ENCODE measurements at regions not wholly inside any gene's neighbourhood (a gene's known extent, or its start where the extent isn't known, plus 50 kb on each side); places are given as distances from the start of the nearest gene placed in this dataset.

DNA sequence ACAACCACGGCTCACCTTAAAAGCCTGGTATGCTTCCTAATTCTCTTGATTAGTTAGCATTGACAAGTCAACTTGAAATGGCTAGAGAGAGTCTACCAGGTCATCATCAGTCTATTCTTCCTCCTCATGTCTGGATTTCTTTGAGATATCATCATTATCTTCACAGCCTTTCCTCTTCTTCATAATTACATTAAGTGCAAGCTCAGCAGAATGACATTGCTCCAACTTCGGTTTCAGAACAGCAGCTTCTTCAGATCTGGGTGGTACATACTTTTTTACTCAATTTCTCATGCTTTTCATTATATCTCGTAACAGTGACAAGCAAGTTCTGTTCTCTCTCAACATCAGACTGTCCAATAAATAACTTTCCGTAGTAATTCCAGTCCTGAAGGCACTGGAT lies 337.5 kb upstream of the TENM3 start:
- Histone ChIP-seq H3K9me3 (no peaks in the 10 kb centered on the region), H3K27me3 (no peaks in the 10 kb centered on the region), H3K4me1 (no peaks in the 10 kb centered on the region), H3K36me3 (replicated peaks in 1 of 2; ENCODE audit: insufficient read depth in 1 of 2, low read depth in 2 of 2) (no peaks in the 10 kb centered on the region), H3K4me3 (no peak overlapping the region), H3K27ac (no peak overlapping the region)
- ATAC-seq (no peak), DNase-seq (no peak)
- TF ChIP-seq, protein P1, sequence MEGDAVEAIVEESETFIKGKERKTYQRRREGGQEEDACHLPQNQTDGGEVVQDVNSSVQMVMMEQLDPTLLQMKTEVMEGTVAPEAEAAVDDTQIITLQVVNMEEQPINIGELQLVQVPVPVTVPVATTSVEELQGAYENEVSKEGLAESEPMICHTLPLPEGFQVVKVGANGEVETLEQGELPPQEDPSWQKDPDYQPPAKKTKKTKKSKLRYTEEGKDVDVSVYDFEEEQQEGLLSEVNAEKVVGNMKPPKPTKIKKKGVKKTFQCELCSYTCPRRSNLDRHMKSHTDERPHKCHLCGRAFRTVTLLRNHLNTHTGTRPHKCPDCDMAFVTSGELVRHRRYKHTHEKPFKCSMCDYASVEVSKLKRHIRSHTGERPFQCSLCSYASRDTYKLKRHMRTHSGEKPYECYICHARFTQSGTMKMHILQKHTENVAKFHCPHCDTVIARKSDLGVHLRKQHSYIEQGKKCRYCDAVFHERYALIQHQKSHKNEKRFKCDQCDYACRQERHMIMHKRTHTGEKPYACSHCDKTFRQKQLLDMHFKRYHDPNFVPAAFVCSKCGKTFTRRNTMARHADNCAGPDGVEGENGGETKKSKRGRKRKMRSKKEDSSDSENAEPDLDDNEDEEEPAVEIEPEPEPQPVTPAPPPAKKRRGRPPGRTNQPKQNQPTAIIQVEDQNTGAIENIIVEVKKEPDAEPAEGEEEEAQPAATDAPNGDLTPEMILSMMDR (IDR thresholded peaks at IDR 0.05), result no peak
- TF ChIP-seq POLR2A (IDR thresholded peaks at IDR 0.05), result no peak
- intact Hi-C loops (cut with DNase I), result no loop called here
- WGBS, 2 donors, result 57 to 74% methylated on average over 4 of the region's 4 CpGs

DNA sequence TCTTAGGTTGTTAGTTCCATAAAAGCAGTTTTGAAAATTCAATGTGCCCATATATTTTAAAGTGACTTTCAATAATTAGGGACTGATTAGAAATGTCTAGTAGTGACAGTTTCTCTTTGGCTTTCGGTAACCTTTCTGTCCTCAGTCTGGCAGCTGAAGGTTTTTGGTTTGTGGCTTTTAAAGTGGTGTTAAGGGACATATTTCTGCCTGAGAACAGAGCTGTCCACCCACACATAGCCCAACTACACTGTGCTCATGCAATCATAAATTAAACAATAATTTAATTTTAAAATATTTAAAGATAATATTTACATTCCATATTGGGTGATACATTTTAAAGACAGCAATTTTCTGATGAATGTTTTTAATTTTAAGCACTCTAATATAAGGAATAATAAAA lies 335.0 kb upstream of the TENM3 start:
- TF ChIP-seq, protein P1 (IDR thresholded peaks at IDR 0.05), result no peak
- no peak for TF ChIP-seq POLR2A (IDR thresholded peaks at IDR 0.05)
- DNase-seq (no peak), ATAC-seq (no peak)
- no peaks in the 10 kb centered on the region for H3K9me3 ChIP-seq
- no peaks in the 10 kb centered on the region for H3K27me3 ChIP-seq
- H3K27ac ChIP-seq, result no peak overlapping the region
- H3K36me3 ChIP-seq (replicated peaks in 1 of 2; ENCODE audit: insufficient read depth in 1 of 2, low read depth in 2 of 2), result no peaks in the 10 kb centered on the region
- no peaks in the 10 kb centered on the region for H3K4me1 ChIP-seq
- 54% methylated on average over 1 of the region's 1 CpG for WGBS, 2 donors
- H3K4me3 ChIP-seq, result no peak overlapping the region
- intact Hi-C loops (cut with DNase I), result no loop called here

DNA sequence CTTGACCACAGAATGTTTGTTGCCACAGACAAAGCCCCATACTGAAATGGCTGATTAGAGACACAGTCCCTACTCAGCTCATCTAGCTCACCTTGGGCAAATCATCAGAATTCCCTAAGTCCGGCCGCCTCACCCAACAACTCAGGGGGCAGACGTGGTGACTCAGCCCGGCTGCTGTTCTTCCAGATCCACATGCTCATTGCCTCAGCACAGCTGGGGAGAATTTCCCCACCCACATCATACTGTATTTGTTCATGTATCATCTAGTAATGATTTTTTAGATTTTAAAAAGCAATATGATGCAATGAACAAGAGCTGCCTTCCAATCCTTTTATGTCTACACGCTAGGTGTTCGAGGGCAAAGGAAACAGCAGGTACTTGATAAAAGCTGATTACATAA lies 333.8 kb upstream of the TENM3 start:
- H3K27me3 ChIP-seq, result no peaks in the 10 kb centered on the region
- 40 to 61% methylated on average over 6 of the region's 6 CpGs for WGBS, 2 donors
- TF ChIP-seq POLR2A (IDR thresholded peaks at IDR 0.05), result no peak
- TF ChIP-seq, protein P1 (IDR thresholded peaks at IDR 0.05), result no peak
- DNase-seq, result no peak
- H3K9me3 ChIP-seq, result no peaks in the 10 kb centered on the region
- H3K36me3 ChIP-seq (replicated peaks in 1 of 2; ENCODE audit: insufficient read depth in 1 of 2, low read depth in 2 of 2), result no peaks in the 10 kb centered on the region
- no peak overlapping the region for H3K4me3 ChIP-seq
- intact Hi-C loops (cut with DNase I), result no loop called here
- no peak overlapping the region for H3K27ac ChIP-seq
- H3K4me1 ChIP-seq, result no peaks in the 10 kb centered on the region
- no peak for ATAC-seq

DNA sequence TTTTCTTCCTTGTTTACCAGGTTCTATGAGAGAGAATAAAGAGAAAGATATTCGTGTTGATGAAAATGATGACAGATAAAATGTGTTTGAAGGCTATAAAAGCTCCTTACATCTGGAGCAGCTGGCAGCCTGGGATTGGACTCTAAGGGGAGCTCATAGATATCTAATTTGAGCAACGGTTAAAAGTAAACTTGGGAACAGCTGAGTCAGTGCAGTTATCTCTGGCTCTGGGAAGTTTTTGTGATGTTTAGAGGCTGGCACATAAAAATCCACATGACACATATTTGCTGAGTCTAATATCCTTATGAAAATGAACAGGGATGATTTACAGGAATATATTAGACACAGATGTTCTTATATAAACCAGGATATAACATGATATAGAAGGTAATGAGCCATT lies 331.8 kb upstream of the TENM3 start:
- Histone ChIP-seq H3K4me3 (no peak overlapping the region), H3K36me3 (replicated peaks in 1 of 2; ENCODE audit: insufficient read depth in 1 of 2, low read depth in 2 of 2) (no peaks in the 10 kb centered on the region), H3K4me1 (no peaks in the 10 kb centered on the region), H3K27me3 (no peaks in the 10 kb centered on the region), H3K27ac (no peak overlapping the region), H3K9me3 (no peaks in the 10 kb centered on the region)
- WGBS, 2 donors, result 13 to 34% methylated on average over 2 of the region's 2 CpGs
- TF ChIP-seq, protein P1 (IDR thresholded peaks at IDR 0.05), result no peak
- no peak for TF ChIP-seq POLR2A (IDR thresholded peaks at IDR 0.05)
- intact Hi-C loops (cut with DNase I), result no loop called here
- no peak for ATAC-seq
- DNase-seq, result no peak

DNA sequence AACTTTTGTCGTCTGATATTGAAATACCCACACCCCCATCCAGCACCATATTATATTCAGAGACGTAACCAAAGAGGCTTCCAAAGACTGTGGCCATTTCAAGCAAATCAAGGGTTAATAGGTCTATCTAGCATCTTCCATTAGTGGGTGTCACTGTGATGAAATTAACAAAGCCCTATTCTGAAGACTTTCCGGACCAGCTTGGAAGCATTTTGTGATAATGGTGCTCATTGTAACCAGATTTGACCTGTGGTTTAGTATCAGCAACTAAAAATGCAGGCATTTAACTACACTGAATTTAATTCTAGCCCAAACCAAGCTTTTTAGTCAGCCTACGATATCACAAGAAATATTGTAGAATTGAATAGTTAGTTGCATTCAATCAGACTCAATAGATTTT lies 309.7 kb upstream of the TENM3 start:
- DNase-seq (no peak), ATAC-seq (no peak)
- no peaks in the 10 kb centered on the region for H3K9me3 ChIP-seq
- no peak overlapping the region for H3K27ac ChIP-seq
- intact Hi-C loops (cut with DNase I), result no loop called here
- H3K4me3 ChIP-seq, result no peak overlapping the region
- TF ChIP-seq, protein P1 (IDR thresholded peaks at IDR 0.05), result no peak
- TF ChIP-seq POLR2A (IDR thresholded peaks at IDR 0.05), result no peak
- H3K27me3 ChIP-seq, result no peaks in the 10 kb centered on the region
- no peaks in the 10 kb centered on the region for H3K36me3 ChIP-seq (replicated peaks in 1 of 2; ENCODE audit: insufficient read depth in 1 of 2, low read depth in 2 of 2)
- no peaks in the 10 kb centered on the region for H3K4me1 ChIP-seq
- WGBS, 2 donors, result 66 to 76% methylated on average over 4 of the region's 4 CpGs
